Thoracic aorta (tissue), 2 donors: ENCODE measurements at regions not wholly inside any gene's neighbourhood (a gene's known extent, or its start where the extent isn't known, plus 50 kb on each side); places are given as distances from the start of the nearest gene placed in this dataset.

Experiments used
- ATAC-seq: fragments of 150-250 bp; one replicate; pipeline ENCODE4 v1.8.0; 2017; ENCODE audit warnings: low read depth; ENCODE audit not compliant: insufficient number of reproducible peaks, low FRiP score
- DNase-seq: peaks from one replicate; pipeline ENCODE4 v3.0.0-alpha.2; 2020; ENCODE audit warnings: low spot score
- H3K27ac ChIP-seq, 2 donors: fragments of 200-600 bp; sonication (generic); 1 replicate in 1 of 2; 2 replicates in 1 of 2; pipeline ENCODE4 v1.5.1; 2016; ENCODE audit warnings: mild to moderate bottlenecking in 2 of 2, moderate library complexity in 2 of 2
- H3K27me3 ChIP-seq: fragments of 200-600 bp; sonication (generic); replicated peaks from 2 replicates; pipeline ENCODE4 v1.6.0; 2016; ENCODE audit warnings: mild to moderate bottlenecking; ENCODE audit not compliant: insufficient read depth
- H3K36me3 ChIP-seq: fragments of 200-600 bp; sonication (generic); one replicate; pipeline ENCODE4 v1.5.1; 2016
- H3K4me1 ChIP-seq, 2 donors: fragments of 200-600 bp; sonication (generic); 1 replicate in 1 of 2; 2 replicates in 1 of 2; pipeline versions ENCODE4 v1.5.1 to v1.6.0; 2016; ENCODE audit warnings: low read depth in 2 of 2, mild to moderate bottlenecking in 1 of 2; ENCODE audit not compliant: control insufficient read depth in 1 of 2
- H3K4me3 ChIP-seq: fragments of 200-600 bp; sonication (generic); 2 replicates; pipeline ENCODE4 v1.5.1; 2016; ENCODE audit warnings: mild to moderate bottlenecking
- H3K9me3 ChIP-seq: fragments of 200-600 bp; sonication (generic); 2 replicates; pipeline ENCODE4 v1.5.1; 2016
- CTCF ChIP-seq: fragments of 200-600 bp; sonication (generic); IDR thresholded peaks from one replicate; pipeline ENCODE4 v1.5.1; 2019; ENCODE audit warnings: antibody characterized with exemption

- H3K36me3 ChIP-seq: no peaks in the 10 kb centered on the region
- no peak overlapping the region for H3K4me3 ChIP-seq
- H3K4me1 ChIP-seq: no peaks in the 10 kb centered on the region
- no peak for TF ChIP-seq CTCF
- ATAC-seq: no peak
- no peak for DNase-seq
- H3K27ac ChIP-seq: no peak overlapping the region
- H3K9me3 ChIP-seq: no peaks in the 10 kb centered on the region
- H3K27me3 ChIP-seq: no peaks in the 10 kb centered on the region
These were observed 115.0 kb upstream of the HMHB1 start for GRCh38 chr5:143696921-143697320.

- DNase-seq (no peak), ATAC-seq (no peak)
- no peaks in the 10 kb centered on the region for H3K9me3 ChIP-seq
- H3K36me3 ChIP-seq: no peaks in the 10 kb centered on the region
- H3K4me1 ChIP-seq: no peaks in the 10 kb centered on the region
- H3K4me3 ChIP-seq: no peak overlapping the region
- no peak overlapping the region for H3K27ac ChIP-seq
- no peaks in the 10 kb centered on the region for H3K27me3 ChIP-seq
- TF ChIP-seq CTCF: no peak
These were observed 116.0 kb upstream of the HMHB1 start for GRCh38 chr5:143695941-143696340.

GRCh38 chr5:143695244-143695864 is 116.6 kb upstream of the HMHB1 start:
- no peak for TF ChIP-seq CTCF
- no peaks in the 10 kb centered on the region for H3K36me3 ChIP-seq
- ATAC-seq: no peak
- no peaks in the 10 kb centered on the region for H3K9me3 ChIP-seq
- DNase-seq: no peak
- no peaks in the 10 kb centered on the region for H3K4me1 ChIP-seq
- H3K27me3 ChIP-seq: no peaks in the 10 kb centered on the region
- H3K27ac ChIP-seq: no peak overlapping the region
- H3K4me3 ChIP-seq: no peak overlapping the region

GRCh38 chr5:143694357-143694756 is 117.6 kb upstream of the HMHB1 start:
- H3K27ac ChIP-seq: no peak overlapping the region
- DNase-seq (no peak), ATAC-seq (no peak)
- no peaks in the 10 kb centered on the region for H3K27me3 ChIP-seq
- no peaks in the 10 kb centered on the region for H3K36me3 ChIP-seq
- H3K4me1 ChIP-seq: no peaks in the 10 kb centered on the region
- H3K9me3 ChIP-seq: peaks cover 2% of the 10 kb centered on the region
- no peak overlapping the region for H3K4me3 ChIP-seq
- TF ChIP-seq CTCF: no peak

GRCh38 chr5:143693651-143694252 is 118.2 kb upstream of the HMHB1 start:
- H3K4me3 ChIP-seq: no peak overlapping the region
- DNase-seq: no peak
- no peaks in the 10 kb centered on the region for H3K36me3 ChIP-seq
- no peak overlapping the region for H3K27ac ChIP-seq
- H3K27me3 ChIP-seq: no peaks in the 10 kb centered on the region
- no peak for ATAC-seq
- H3K4me1 ChIP-seq: no peaks in the 10 kb centered on the region
- peaks cover 4% of the 10 kb centered on the region for H3K9me3 ChIP-seq
- TF ChIP-seq CTCF: no peak
